ENCODE measurements at regions not wholly inside any gene's neighbourhood (a gene's known extent, or its start where the extent isn't known, plus 50 kb on each side); places are given as distances from the start of the nearest gene placed in this dataset.

- TF ChIP-seq CTCF (IDR thresholded peaks at IDR 0.05): no peak
- TF ChIP-seq POLR2A (IDR thresholded peaks at IDR 0.05): no peak
Observed at GRCh38 chr17:56011406-56012131, 141.7 kb upstream of the ANKFN1 start.

Measured in Peyer's patch (tissue), 4 donors.